ENCODE measurements at regions not wholly inside any gene's neighbourhood (a gene's known extent, or its start where the extent isn't known, plus 50 kb on each side); places are given as distances from the start of the nearest gene placed in this dataset.

GRCh38 chr6:88459643-88460042 is 293.5 kb upstream of the CNR1 start:
- peaks cover 0 to 6% (median 0%) of the 10 kb centered on the region in 4 donors for H3K9me3 ChIP-seq
- no peak for DNase-seq (ENCODE audit: low spot score in 2 of 2)
- no peak for TF ChIP-seq POLR2A (IDR thresholded peaks at IDR 0.05)
- TF ChIP-seq EP300 (IDR thresholded peaks at IDR 0.05): no peak
- TF ChIP-seq CTCF (IDR thresholded peaks at IDR 0.05): no peak
- H3K4me1 ChIP-seq: no peaks in the 10 kb centered on the region
- H3K27ac ChIP-seq: no peak overlapping the region
- 53 to 72% methylated on average over 1 of the region's 1 CpG for WGBS, 2 donors
- no peak overlapping the region for H3K4me3 ChIP-seq
- no peaks in the 10 kb centered on the region for H3K36me3 ChIP-seq
- no peaks in the 10 kb centered on the region for H3K27me3 ChIP-seq

GRCh38 chr6:88459189-88459588 is 293.0 kb upstream of the CNR1 start:
- Histone ChIP-seq H3K4me3 (no peak overlapping the region), H3K4me1 (no peaks in the 10 kb centered on the region), H3K27ac (no peak overlapping the region), H3K36me3 (no peaks in the 10 kb centered on the region), H3K27me3 (no peaks in the 10 kb centered on the region), H3K9me3 (peaks cover 0 to 6% (median 0%) of the 10 kb centered on the region in 4 donors)
- TF ChIP-seq EP300 (IDR thresholded peaks at IDR 0.05) (no peak), POLR2A (IDR thresholded peaks at IDR 0.05) (no peak), CTCF (IDR thresholded peaks at IDR 0.05) (no peak)
- DNase-seq (ENCODE audit: low spot score in 2 of 2): no peak
- WGBS, 2 donors: 90 to 97% methylated on average over 1 of the region's 1 CpG

GRCh38 chr6:88458662-88459061 is 292.5 kb upstream of the CNR1 start:
- TF ChIP-seq EP300 (IDR thresholded peaks at IDR 0.05) (no peak), CTCF (IDR thresholded peaks at IDR 0.05) (no peak), POLR2A (IDR thresholded peaks at IDR 0.05) (no peak)
- Histone ChIP-seq H3K27ac (no peak overlapping the region), H3K9me3 (peaks cover 0 to 6% (median 0%) of the 10 kb centered on the region in 4 donors), H3K4me3 (no peak overlapping the region), H3K27me3 (no peaks in the 10 kb centered on the region), H3K4me1 (no peaks in the 10 kb centered on the region), H3K36me3 (no peaks in the 10 kb centered on the region)
- DNase-seq (ENCODE audit: low spot score in 2 of 2): no peak
- WGBS, 2 donors: 88 to 94% methylated on average over 3 of the region's 3 CpGs

GRCh38 chr6:88456221-88456859 is 290.2 kb upstream of the CNR1 start:
- no peak overlapping the region for H3K4me3 ChIP-seq
- DNase-seq (ENCODE audit: low spot score in 2 of 2): no peak
- no peak overlapping the region for H3K27ac ChIP-seq
- WGBS, 2 donors: 71 to 81% methylated on average over 1 of the region's 1 CpG
- no peaks in the 10 kb centered on the region for H3K9me3 ChIP-seq
- no peaks in the 10 kb centered on the region for H3K27me3 ChIP-seq
- TF ChIP-seq EP300 (IDR thresholded peaks at IDR 0.05): no peak
- TF ChIP-seq POLR2A (IDR thresholded peaks at IDR 0.05): no peak
- no peak for TF ChIP-seq CTCF (IDR thresholded peaks at IDR 0.05)
- H3K36me3 ChIP-seq: no peaks in the 10 kb centered on the region
- no peaks in the 10 kb centered on the region for H3K4me1 ChIP-seq

GRCh38 chr6:88455317-88455716 is 289.2 kb upstream of the CNR1 start:
- Histone ChIP-seq H3K9me3 (no peaks in the 10 kb centered on the region), H3K4me3 (no peak overlapping the region), H3K27me3 (no peaks in the 10 kb centered on the region), H3K36me3 (no peaks in the 10 kb centered on the region), H3K27ac (no peak overlapping the region), H3K4me1 (no peaks in the 10 kb centered on the region)
- 65 to 73% methylated on average over 3 of the region's 3 CpGs for WGBS, 2 donors
- TF ChIP-seq CTCF (IDR thresholded peaks at IDR 0.05): no peak
- TF ChIP-seq POLR2A (IDR thresholded peaks at IDR 0.05): no peak
- TF ChIP-seq EP300 (IDR thresholded peaks at IDR 0.05): no peak
- DNase-seq (ENCODE audit: low spot score in 2 of 2): no peak

Data from tibial nerve (tissue), 4 donors.